Neuron (in vitro differentiated cells): ENCODE measurements at regions not wholly inside any gene's neighbourhood (a gene's known extent, or its start where the extent isn't known, plus 50 kb on each side); places are given as distances from the start of the nearest gene placed in this dataset.

ENCODE experiments used
- H2AFZ ChIP-seq: one replicate; pipeline ENCODE4 v1.6.1; 2013; ENCODE audit warnings: low read depth, mild to moderate bottlenecking, inconsistent platforms, low read length, moderate library complexity
- H3K27me3 ChIP-seq: one replicate; pipeline ENCODE4 v1.6.1; 2013; ENCODE audit warnings: low read length; ENCODE audit not compliant: insufficient read depth
- H3K36me3 ChIP-seq: one replicate; pipeline ENCODE4 v1.6.1; 2013; ENCODE audit warnings: low read length; ENCODE audit not compliant: insufficient read depth
- H3K4me1 ChIP-seq: one replicate; pipeline ENCODE4 v1.6.1; 2013; ENCODE audit warnings: low read length; ENCODE audit not compliant: insufficient read depth
- H3K4me3 ChIP-seq: 2 replicates; pipeline ENCODE4 v1.5.1; 2013; ENCODE audit warnings: mild to moderate bottlenecking, low read length, moderate library complexity
- H3K9me3 ChIP-seq: one replicate; pipeline ENCODE4 v1.6.1; 2013; ENCODE audit warnings: low read length

GRCh38 chr14:100955201-100955600 lies 51.7 kb upstream of the RTL1 start:
- Histone ChIP-seq H2AFZ (no peak overlapping the region), H3K4me3 (no peak overlapping the region), H3K36me3 (no peaks in the 10 kb centered on the region), H3K9me3 (no peaks in the 10 kb centered on the region), H3K27me3 (no peaks in the 10 kb centered on the region), H3K4me1 (no peaks in the 10 kb centered on the region)

GRCh38 chr14:100962494-100962893 lies 59.0 kb upstream of the RTL1 start:
- Histone ChIP-seq H2AFZ (no peak overlapping the region), H3K4me1 (no peaks in the 10 kb centered on the region), H3K4me3 (no peak overlapping the region), H3K27me3 (no peaks in the 10 kb centered on the region), H3K36me3 (no peaks in the 10 kb centered on the region), H3K9me3 (peaks cover 2% of the 10 kb centered on the region)

GRCh38 chr14:100965296-100965695 lies 61.8 kb upstream of the RTL1 start:
- Histone ChIP-seq H3K4me3 (no peak overlapping the region), H3K36me3 (no peaks in the 10 kb centered on the region), H2AFZ (no peak overlapping the region), H3K9me3 (peaks cover 2% of the 10 kb centered on the region), H3K27me3 (no peaks in the 10 kb centered on the region), H3K4me1 (no peaks in the 10 kb centered on the region)

GRCh38 chr14:100967178-100967577 lies 63.7 kb upstream of the RTL1 start:
- Histone ChIP-seq H3K36me3 (no peaks in the 10 kb centered on the region), H2AFZ (no peak overlapping the region), H3K27me3 (no peaks in the 10 kb centered on the region), H3K4me3 (no peak overlapping the region), H3K4me1 (no peaks in the 10 kb centered on the region), H3K9me3 (peaks cover 2% of the 10 kb centered on the region)

GRCh38 chr14:100967930-100968329 lies 64.4 kb upstream of the RTL1 start:
- no peak overlapping the region for H3K4me3 ChIP-seq
- H3K36me3 ChIP-seq, result no peaks in the 10 kb centered on the region
- H3K9me3 ChIP-seq, result peaks cover 2% of the 10 kb centered on the region
- H2AFZ ChIP-seq, result no peak overlapping the region
- no peaks in the 10 kb centered on the region for H3K27me3 ChIP-seq
- no peaks in the 10 kb centered on the region for H3K4me1 ChIP-seq

GRCh38 chr14:100972118-100972897 lies 68.8 kb upstream of the RTL1 start:
- Histone ChIP-seq H3K9me3 (no peaks in the 10 kb centered on the region), H3K4me1 (no peaks in the 10 kb centered on the region), H3K36me3 (no peaks in the 10 kb centered on the region), H3K4me3 (no peak overlapping the region), H2AFZ (no peak overlapping the region), H3K27me3 (no peaks in the 10 kb centered on the region)

- H3K4me1 ChIP-seq, result no peaks in the 10 kb centered on the region
- H3K9me3 ChIP-seq, result no peaks in the 10 kb centered on the region
- H2AFZ ChIP-seq, result no peak overlapping the region
- H3K36me3 ChIP-seq, result no peaks in the 10 kb centered on the region
- H3K27me3 ChIP-seq, result no peaks in the 10 kb centered on the region
- no peak overlapping the region for H3K4me3 ChIP-seq
These were observed 72.1 kb upstream of the RTL1 start for GRCh38 chr14:100975671-100976070.

GRCh38 chr14:100979079-100979478 lies 75.6 kb upstream of the RTL1 start:
- no peaks in the 10 kb centered on the region for H3K27me3 ChIP-seq
- no peaks in the 10 kb centered on the region for H3K36me3 ChIP-seq
- peaks cover 9% of the 10 kb centered on the region for H3K4me1 ChIP-seq
- no peaks in the 10 kb centered on the region for H3K9me3 ChIP-seq
- no peak overlapping the region for H2AFZ ChIP-seq
- H3K4me3 ChIP-seq, result no peak overlapping the region

GRCh38 chr14:100979780-100980179 lies 76.3 kb upstream of the RTL1 start:
- H2AFZ ChIP-seq, result no peak overlapping the region
- H3K36me3 ChIP-seq, result no peaks in the 10 kb centered on the region
- no peaks in the 10 kb centered on the region for H3K27me3 ChIP-seq
- peaks cover 9% of the 10 kb centered on the region for H3K4me1 ChIP-seq
- H3K9me3 ChIP-seq, result no peaks in the 10 kb centered on the region
- no peak overlapping the region for H3K4me3 ChIP-seq

GRCh38 chr14:100980823-100981222 lies 77.3 kb upstream of the RTL1 start:
- H3K27me3 ChIP-seq, result no peaks in the 10 kb centered on the region
- H3K36me3 ChIP-seq, result no peaks in the 10 kb centered on the region
- no peak overlapping the region for H2AFZ ChIP-seq
- H3K4me1 ChIP-seq, result peaks cover 9% of the 10 kb centered on the region
- H3K9me3 ChIP-seq, result no peaks in the 10 kb centered on the region
- H3K4me3 ChIP-seq, result no peak overlapping the region

GRCh38 chr14:100981809-100982208 lies 78.3 kb upstream of the RTL1 start:
- H3K9me3 ChIP-seq, result no peaks in the 10 kb centered on the region
- peaks cover 9% of the 10 kb centered on the region for H3K4me1 ChIP-seq
- no peaks in the 10 kb centered on the region for H3K27me3 ChIP-seq
- H2AFZ ChIP-seq, result no peak overlapping the region
- no peak overlapping the region for H3K4me3 ChIP-seq
- H3K36me3 ChIP-seq, result no peaks in the 10 kb centered on the region

- no peaks in the 10 kb centered on the region for H3K27me3 ChIP-seq
- H3K4me3 ChIP-seq, result no peak overlapping the region
- H3K36me3 ChIP-seq, result no peaks in the 10 kb centered on the region
- H3K9me3 ChIP-seq, result no peaks in the 10 kb centered on the region
- H3K4me1 ChIP-seq, result peaks cover 9% of the 10 kb centered on the region
- H2AFZ ChIP-seq, result no peak overlapping the region
These were observed 78.8 kb upstream of the RTL1 start for GRCh38 chr14:100982353-100982752.

GRCh38 chr14:100982762-100983161 lies 79.2 kb upstream of the RTL1 start:
- Histone ChIP-seq H3K4me3 (no peak overlapping the region), H3K4me1 (peaks cover 9% of the 10 kb centered on the region), H3K27me3 (no peaks in the 10 kb centered on the region), H3K9me3 (no peaks in the 10 kb centered on the region), H3K36me3 (no peaks in the 10 kb centered on the region), H2AFZ (no peak overlapping the region)

GRCh38 chr14:100983710-100984109 lies 80.2 kb upstream of the RTL1 start:
- Histone ChIP-seq H3K36me3 (no peaks in the 10 kb centered on the region), H3K9me3 (no peaks in the 10 kb centered on the region), H3K4me1 (peaks cover 9% of the 10 kb centered on the region), H3K27me3 (no peaks in the 10 kb centered on the region), H3K4me3 (no peak overlapping the region), H2AFZ (no peak overlapping the region)
